ENCODE measurements at regions not wholly inside any gene's neighbourhood (a gene's known extent, or its start where the extent isn't known, plus 50 kb on each side); places are given as distances from the start of the nearest gene placed in this dataset.
"Not testable (repeated sequence)": the region's sequence is repeated elsewhere in the genome, so short reads cannot be mapped to it uniquely, and the experiment has no call there.

- peak; percentile 62 for DNase-seq
These were observed 165.1 kb downstream of the PLK2 start for GRCh38 chr5:58294598-58295305.

- DNase-seq = not testable (repeated sequence)
These were observed 171.6 kb downstream of the PLK2 start for GRCh38 chr5:58288275-58288674.

GRCh38 chr5:58286741-58287140 lies 173.1 kb downstream of the PLK2 start:
- DNase-seq = no peak

- DNase-seq = peak; percentile 8
These were observed 174.0 kb downstream of the PLK2 start for GRCh38 chr5:58285900-58286299.

GRCh38 chr5:58284886-58285285 lies 175.0 kb downstream of the PLK2 start:
- no peak for DNase-seq

GRCh38 chr5:58281189-58281588 lies 178.7 kb downstream of the PLK2 start:
- no peak for DNase-seq

- no peak for DNase-seq
These were observed 180.6 kb downstream of the PLK2 start for GRCh38 chr5:58279259-58279658.

- no peak for DNase-seq
These were observed 183.5 kb downstream of the PLK2 start for GRCh38 chr5:58276431-58276830.

- DNase-seq = no peak
These were observed 184.4 kb downstream of the PLK2 start for GRCh38 chr5:58275516-58275915.

GRCh38 chr5:58274191-58274590 lies 185.7 kb downstream of the PLK2 start:
- DNase-seq = no peak

- no peak for DNase-seq
These were observed 186.2 kb downstream of the PLK2 start for GRCh38 chr5:58273711-58274110.

GRCh38 chr5:58268268-58268667 lies 191.6 kb downstream of the PLK2 start:
- DNase-seq = no peak

- DNase-seq = no peak
These were observed 193.5 kb downstream of the PLK2 start for GRCh38 chr5:58266402-58266801.

GRCh38 chr5:58265246-58265930 lies 194.5 kb downstream of the PLK2 start:
- DNase-seq = no peak

GRCh38 chr5:58264276-58264675 lies 195.6 kb downstream of the PLK2 start:
- no peak for DNase-seq

GRCh38 chr5:58263296-58263695 lies 196.6 kb downstream of the PLK2 start:
- peak; percentile 20 for DNase-seq

- DNase-seq = peak; percentile 69
These were observed 197.7 kb downstream of the PLK2 start for GRCh38 chr5:58262226-58262625.

- DNase-seq = peak; percentile 66
These were observed 198.3 kb downstream of the PLK2 start for GRCh38 chr5:58261605-58262004.

GRCh38 chr5:58260243-58260642 lies 199.6 kb downstream of the PLK2 start:
- DNase-seq = no peak

- peak; percentile 96 for DNase-seq
These were observed 200.2 kb downstream of the PLK2 start for GRCh38 chr5:58259685-58260152.

- no peak for DNase-seq
These were observed 200.8 kb downstream of the PLK2 start for GRCh38 chr5:58258984-58259684.

- no peak for DNase-seq
These were observed 203.9 kb downstream of the PLK2 start for GRCh38 chr5:58255970-58256369.

GRCh38 chr5:58255386-58255785 lies 204.5 kb downstream of the PLK2 start:
- no peak for DNase-seq

GRCh38 chr5:58248221-58248620 lies 211.7 kb downstream of the PLK2 start:
- no peak for DNase-seq

Data from EL (cell line).